Transverse colon (tissue), 4 donors: ENCODE measurements at regions not wholly inside any gene's neighbourhood (a gene's known extent, or its start where the extent isn't known, plus 50 kb on each side); places are given as distances from the start of the nearest gene placed in this dataset.

Source experiments
- EP300 ChIP-seq: sonication (generic); formaldehyde crosslinking; IDR thresholded peaks from one replicate; pipeline ENCODE4 v1.6.1; 2017; ENCODE audit warnings: antibody characterized with exemption, low read depth
- POLR2A ChIP-seq: fragments of 450-650 bp; IDR thresholded peaks from one replicate; pipeline ENCODE4 v1.6.1; 2016; ENCODE audit warnings: antibody characterized with exemption, mild to moderate bottlenecking, moderate library complexity
- POLR2AphosphoS5 ChIP-seq, 3 donors: sonication (generic); formaldehyde crosslinking; IDR thresholded peaks; one replicate each; pipeline ENCODE4 v1.6.1; 2016; ENCODE audit warnings: antibody characterized with exemption in 3 of 3
- TF ChIP-seq, protein P1 (sequence below), 5 experiments: fragments of 200-600 bp in 3 of 5; fragments of 450-650 bp in 2 of 5; sonication (generic) in 3 of 5; IDR thresholded peaks; 1 replicate in 2 of 5; 2 replicates in 3 of 5; pipeline ENCODE4 v1.5.1; 2016 to 2017; ENCODE audit warnings: antibody characterized with exemption in 5 of 5, inconsistent platforms in 3 of 5, mild to moderate bottlenecking in 2 of 5, moderate library complexity in 1 of 5

DNA sequence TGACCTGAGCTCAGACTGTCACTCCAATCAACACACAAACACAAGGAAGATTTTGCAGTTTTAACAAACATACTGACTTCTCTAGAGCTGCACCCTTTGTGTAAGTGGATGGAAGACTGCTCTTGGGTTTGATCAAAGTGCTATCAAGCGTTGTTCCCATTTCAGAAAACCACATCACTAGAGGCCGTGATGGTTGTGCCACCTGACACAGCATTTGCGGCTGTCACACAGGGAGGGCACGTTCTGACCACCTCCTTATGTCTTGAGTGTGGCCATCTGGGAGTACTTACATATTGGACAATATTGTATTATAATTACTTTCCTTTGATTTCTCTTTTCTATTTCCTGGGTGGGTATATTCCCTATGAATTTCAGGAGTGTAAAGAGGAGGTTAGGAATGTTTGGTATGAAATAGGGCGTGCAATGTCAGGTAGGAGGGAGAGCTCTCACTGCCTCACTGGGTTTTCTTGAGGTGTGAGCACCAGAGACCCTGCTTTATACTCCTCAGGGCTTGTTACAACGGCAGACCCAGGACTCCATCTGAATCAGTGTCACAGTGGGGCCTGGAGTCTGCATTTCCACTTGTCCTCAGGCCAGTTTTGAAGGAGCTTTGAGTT lies 74.3 kb downstream of the SYNE3 start:
- TF ChIP-seq, protein P1, sequence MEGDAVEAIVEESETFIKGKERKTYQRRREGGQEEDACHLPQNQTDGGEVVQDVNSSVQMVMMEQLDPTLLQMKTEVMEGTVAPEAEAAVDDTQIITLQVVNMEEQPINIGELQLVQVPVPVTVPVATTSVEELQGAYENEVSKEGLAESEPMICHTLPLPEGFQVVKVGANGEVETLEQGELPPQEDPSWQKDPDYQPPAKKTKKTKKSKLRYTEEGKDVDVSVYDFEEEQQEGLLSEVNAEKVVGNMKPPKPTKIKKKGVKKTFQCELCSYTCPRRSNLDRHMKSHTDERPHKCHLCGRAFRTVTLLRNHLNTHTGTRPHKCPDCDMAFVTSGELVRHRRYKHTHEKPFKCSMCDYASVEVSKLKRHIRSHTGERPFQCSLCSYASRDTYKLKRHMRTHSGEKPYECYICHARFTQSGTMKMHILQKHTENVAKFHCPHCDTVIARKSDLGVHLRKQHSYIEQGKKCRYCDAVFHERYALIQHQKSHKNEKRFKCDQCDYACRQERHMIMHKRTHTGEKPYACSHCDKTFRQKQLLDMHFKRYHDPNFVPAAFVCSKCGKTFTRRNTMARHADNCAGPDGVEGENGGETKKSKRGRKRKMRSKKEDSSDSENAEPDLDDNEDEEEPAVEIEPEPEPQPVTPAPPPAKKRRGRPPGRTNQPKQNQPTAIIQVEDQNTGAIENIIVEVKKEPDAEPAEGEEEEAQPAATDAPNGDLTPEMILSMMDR (IDR thresholded peaks at IDR 0.05): no peak
- TF ChIP-seq EP300 (no peak), POLR2A (no peak), POLR2AphosphoS5 (IDR thresholded peaks at IDR 0.05) (no peak)
